ENCODE measurements at regions not wholly inside any gene's neighbourhood (a gene's known extent, or its start where the extent isn't known, plus 50 kb on each side); places are given as distances from the start of the nearest gene placed in this dataset.

GRCh38 chr14:89573399-89573657 lies 156.3 kb upstream of the FOXN3 start:
- DNase-seq (ENCODE audit: low read depth): no peak

GRCh38 chr14:89572596-89573398 lies 155.8 kb upstream of the FOXN3 start:
- no peak for TF ChIP-seq CTCF (conservative IDR thresholded peaks at IDR 0.05; ENCODE audit: low read depth, low read length)
- no peak overlapping the region for H3K4me3 ChIP-seq (ENCODE audit: low read depth, low read length)
- no peak for DNase-seq (ENCODE audit: low read depth)

More at GRCh38 chr14:89573399-89573657, 156.3 kb upstream of the FOXN3 start:
- no peak for TF ChIP-seq CTCF (conservative IDR thresholded peaks at IDR 0.05; ENCODE audit: low read depth, low read length)
- no peak overlapping the region for H3K4me3 ChIP-seq (ENCODE audit: low read depth, low read length)

- no peak overlapping the region for H3K4me3 ChIP-seq (ENCODE audit: low read depth, low read length)
- no peak for DNase-seq (ENCODE audit: low read depth)
- TF ChIP-seq CTCF (conservative IDR thresholded peaks at IDR 0.05; ENCODE audit: low read depth, low read length): no peak
Observed at GRCh38 chr14:89571491-89571890, 154.5 kb upstream of the FOXN3 start.

GRCh38 chr14:89566644-89567415 lies 149.8 kb upstream of the FOXN3 start:
- no peak overlapping the region for H3K4me3 ChIP-seq (ENCODE audit: low read depth, low read length)
- DNase-seq (ENCODE audit: low read depth): no peak
- TF ChIP-seq CTCF (conservative IDR thresholded peaks at IDR 0.05; ENCODE audit: low read depth, low read length): no peak

GRCh38 chr14:89566180-89566579 lies 149.1 kb upstream of the FOXN3 start:
- DNase-seq (ENCODE audit: low read depth): no peak
- no peak overlapping the region for H3K4me3 ChIP-seq (ENCODE audit: low read depth, low read length)
- no peak for TF ChIP-seq CTCF (conservative IDR thresholded peaks at IDR 0.05; ENCODE audit: low read depth, low read length)

GRCh38 chr14:89565607-89566006 lies 148.6 kb upstream of the FOXN3 start:
- DNase-seq (ENCODE audit: low read depth): no peak
- no peak overlapping the region for H3K4me3 ChIP-seq (ENCODE audit: low read depth, low read length)
- TF ChIP-seq CTCF (conservative IDR thresholded peaks at IDR 0.05; ENCODE audit: low read depth, low read length): no peak
